ENCODE measurements at regions not wholly inside any gene's neighbourhood (a gene's known extent, or its start where the extent isn't known, plus 50 kb on each side); places are given as distances from the start of the nearest gene placed in this dataset.

GRCh38 chr6:155717374-155717773, 261.7 kb upstream of the NOX3 start:
- TF ChIP-seq POLR2A (IDR thresholded peaks at IDR 0.05; ENCODE audit: extremely low read depth, insufficient read length) = no peak
- no peak for TF ChIP-seq MYC (IDR thresholded peaks at IDR 0.05; ENCODE audit: low read depth, low read length)
